Fibroblast of lung (primary cell): ENCODE measurements at regions not wholly inside any gene's neighbourhood (a gene's known extent, or its start where the extent isn't known, plus 50 kb on each side); places are given as distances from the start of the nearest gene placed in this dataset.

Experiments
- CTCF ChIP-seq, 2 donors: IDR thresholded peaks in 1 of 2; conservative IDR thresholded peaks in 1 of 2; 1 replicate in 1 of 2; 2 replicates in 1 of 2; pipeline ENCODE4 v1.5.1; 2011 to 2012; ENCODE audit warnings: low read length in 2 of 2, control low read depth in 1 of 2, inconsistent platforms in 1 of 2, low read depth in 1 of 2, mild to moderate bottlenecking in 1 of 2
- EZH2 ChIP-seq: IDR thresholded peaks from 2 replicates; pipeline ENCODE4 v1.5.1; 2012; ENCODE audit warnings: low read length, control low read depth, mild to moderate bottlenecking; ENCODE audit errors: missing control alignments

- TF ChIP-seq CTCF (conservative IDR thresholded peaks at IDR 0.05 in 1 of 2, IDR thresholded peaks at IDR 0.05 in 1 of 2; ENCODE audit: low read depth in 1 of 2, low read length in 2 of 2) (no peak), EZH2 (no peak)
Measured at GRCh38 chr20:10807013-10807412, 133.2 kb upstream of the JAG1 start.
